ENCODE measurements at regions not wholly inside any gene's neighbourhood (a gene's known extent, or its start where the extent isn't known, plus 50 kb on each side); places are given as distances from the start of the nearest gene placed in this dataset.

GRCh38 chr3:102529452-102529851 lies 94.6 kb downstream of the ZPLD1 start:
- no peak for DNase-seq (ENCODE audit: low read depth in 3 of 3)

- DNase-seq (ENCODE audit: low read depth in 3 of 3) = no peak
These were observed 95.8 kb downstream of the ZPLD1 start for GRCh38 chr3:102530415-102531181.

- no peak for DNase-seq (ENCODE audit: low read depth in 3 of 3)
These were observed 96.9 kb downstream of the ZPLD1 start for GRCh38 chr3:102531686-102532085.

- no peak for DNase-seq (ENCODE audit: low read depth in 3 of 3)
These were observed 98.1 kb downstream of the ZPLD1 start for GRCh38 chr3:102532901-102533300.

- no peak for DNase-seq (ENCODE audit: low read depth in 3 of 3)
These were observed 99.0 kb downstream of the ZPLD1 start for GRCh38 chr3:102533784-102534183.

GRCh38 chr3:102536456-102536855 lies 101.6 kb downstream of the ZPLD1 start:
- no peak for DNase-seq (ENCODE audit: low read depth in 3 of 3)

- no peak for DNase-seq (ENCODE audit: low read depth in 3 of 3)
These were observed 102.3 kb downstream of the ZPLD1 start for GRCh38 chr3:102537123-102537522.

GRCh38 chr3:102544741-102545140 lies 109.9 kb downstream of the ZPLD1 start:
- DNase-seq (ENCODE audit: low read depth in 3 of 3) = no peak

- DNase-seq (ENCODE audit: low read depth in 3 of 3) = no peak
These were observed 110.5 kb downstream of the ZPLD1 start for GRCh38 chr3:102545276-102545675.

GRCh38 chr3:102553876-102554275 lies 119.1 kb downstream of the ZPLD1 start:
- no peak for DNase-seq (ENCODE audit: low read depth in 3 of 3)

- no peak for DNase-seq (ENCODE audit: low read depth in 3 of 3)
These were observed 135.7 kb downstream of the ZPLD1 start for GRCh38 chr3:102570511-102570910.

GRCh38 chr3:102571006-102571405 lies 136.2 kb downstream of the ZPLD1 start:
- DNase-seq (ENCODE audit: low read depth in 3 of 3) = no peak

- DNase-seq (ENCODE audit: low read depth in 3 of 3) = no peak
These were observed 137.0 kb downstream of the ZPLD1 start for GRCh38 chr3:102571720-102572384.

GRCh38 chr3:102573483-102574028 lies 138.7 kb downstream of the ZPLD1 start:
- no peak for DNase-seq (ENCODE audit: low read depth in 3 of 3)

GRCh38 chr3:102574355-102574754 lies 139.5 kb downstream of the ZPLD1 start:
- no peak for DNase-seq (ENCODE audit: low read depth in 3 of 3)

- no peak for DNase-seq (ENCODE audit: low read depth in 3 of 3)
These were observed 141.8 kb downstream of the ZPLD1 start for GRCh38 chr3:102576651-102577050.

- no peak for DNase-seq (ENCODE audit: low read depth in 3 of 3)
These were observed 142.4 kb downstream of the ZPLD1 start for GRCh38 chr3:102577082-102577789.

GRCh38 chr3:102580760-102581159 lies 145.9 kb downstream of the ZPLD1 start:
- no peak for DNase-seq (ENCODE audit: low read depth in 3 of 3)

- DNase-seq (ENCODE audit: low read depth in 3 of 3) = no peak
These were observed 151.7 kb downstream of the ZPLD1 start for GRCh38 chr3:102586485-102586884.

- DNase-seq (ENCODE audit: low read depth in 3 of 3) = no peak
These were observed 159.2 kb downstream of the ZPLD1 start for GRCh38 chr3:102593812-102594602.

GRCh38 chr3:102595057-102595456 lies 160.2 kb downstream of the ZPLD1 start:
- DNase-seq (ENCODE audit: low read depth in 3 of 3) = no peak

Measured in stimulated activated CD4-positive, alpha-beta T cell treated with anti-CD3 and anti-CD28 coated beads, TNF-alpha, amount 100 ng/mL, for 48 hours (primary cell).